ENCODE measurements at regions not wholly inside any gene's neighbourhood (a gene's known extent, or its start where the extent isn't known, plus 50 kb on each side); places are given as distances from the start of the nearest gene placed in this dataset.

DNA sequence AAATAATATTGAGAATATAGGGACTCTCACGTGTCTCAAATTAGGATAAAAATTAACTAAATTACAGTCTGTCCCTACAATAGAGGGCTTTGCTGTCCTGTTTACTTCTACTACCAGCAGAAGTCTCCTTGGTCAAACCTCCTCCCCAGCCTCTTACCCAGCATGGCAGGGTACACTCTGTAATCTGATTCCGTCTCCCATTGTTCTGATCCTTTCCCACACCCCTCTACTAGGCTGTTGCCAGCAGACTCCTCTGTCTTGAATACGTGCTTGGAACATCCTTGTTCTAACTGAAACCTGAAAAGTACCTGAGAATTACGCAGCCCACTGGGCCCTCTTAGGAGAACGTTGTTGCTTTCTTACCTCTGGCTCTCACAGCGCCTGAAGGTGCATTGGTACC lies 112.2 kb upstream of the PREP start:
- ChIA-PET CTCF (no interaction called here), POLR2A (no interaction called here)
- no peaks in the 10 kb centered on the region; a peak in 1 of 4 replicates for H3K4me1 ChIP-seq (ENCODE audit: control insufficient read depth in 1 of 2, insufficient read depth in 2 of 2, low read depth in 1 of 2, low read length in 1 of 2)
- no peaks in the 10 kb centered on the region for H3K9me2 ChIP-seq
- H3K27ac ChIP-seq (ENCODE audit: low read depth in 2 of 2, low read length in 1 of 2), result no peak overlapping the region
- H4K20me1 ChIP-seq (ENCODE audit: insufficient read depth), result no peaks in the 10 kb centered on the region
- H3K79me2 ChIP-seq (ENCODE audit: insufficient read depth), result no peaks in the 10 kb centered on the region
- H3K4me3 ChIP-seq (ENCODE audit: low read depth in 2 of 2, low read length in 1 of 2), result no peak overlapping the region
- H3F3A ChIP-seq (replicated peaks; ENCODE audit: insufficient read depth), result no peaks in the 10 kb centered on the region
- no peak overlapping the region for H2AFZ ChIP-seq (ENCODE audit: low read depth)
- no peak overlapping the region for H3K4me2 ChIP-seq
- no peak for TF ChIP-seq JUND (IDR thresholded peaks at IDR 0.05)
- TF ChIP-seq RAD21 (IDR thresholded peaks at IDR 0.05; ENCODE audit: low read length), result no peak
- TF ChIP-seq GABPA (IDR thresholded peaks at IDR 0.05; ENCODE audit: low read depth), result no peak
- TF ChIP-seq EZH2phosphoT487 (IDR thresholded peaks at IDR 0.05; ENCODE audit: borderline replicate concordance, low read depth), result no peak
- no peak for TF ChIP-seq RXRA (IDR thresholded peaks at IDR 0.05; ENCODE audit: borderline replicate concordance, low read depth)
- DNase-seq, result no peak
- WGBS (ENCODE audit: low lambda C conversion rate), result 52% methylated on average over 6 of the region's 6 CpGs
- no peaks in the 10 kb centered on the region for H3K27me3 ChIP-seq (ENCODE audit: insufficient read depth)
- H3K9ac ChIP-seq, result no peak overlapping the region
- H3K9me3 ChIP-seq, result no peaks in the 10 kb centered on the region
- no peaks in the 10 kb centered on the region for H3K36me3 ChIP-seq (replicated peaks in 1 of 2; ENCODE audit: control insufficient read depth in 1 of 2, insufficient read depth in 2 of 2, low read length in 1 of 2)

DNA sequence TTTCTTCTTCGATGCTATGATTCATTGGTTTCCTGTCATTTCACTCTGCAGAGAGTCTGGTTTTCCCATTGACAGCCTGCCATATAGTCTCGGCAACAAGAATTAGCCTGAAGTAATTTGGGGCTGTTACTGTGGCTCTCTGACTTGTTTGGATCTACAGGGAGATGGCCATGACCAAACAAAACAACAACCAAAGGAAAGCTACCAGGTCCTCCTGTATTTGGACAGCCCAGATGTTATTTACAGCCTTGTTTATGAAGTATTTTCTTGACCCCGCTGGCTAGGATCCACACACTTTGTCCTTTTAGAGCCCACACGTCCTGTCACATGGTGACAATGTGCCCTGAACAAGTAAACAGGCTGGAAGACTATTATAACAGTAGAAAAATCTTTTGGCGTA lies 111.4 kb upstream of the PREP start:
- TF ChIP-seq NRF1 (IDR thresholded peaks at IDR 0.05; ENCODE audit: low read depth, low read length) (no peak), SMC3 (IDR thresholded peaks at IDR 0.05; ENCODE audit: low read depth, low read length) (no peak)
- no peaks in the 10 kb centered on the region; a peak in 1 of 4 replicates for H3K4me1 ChIP-seq (ENCODE audit: control insufficient read depth in 1 of 2, insufficient read depth in 2 of 2, low read depth in 1 of 2, low read length in 1 of 2)
- no peak overlapping the region for H2AFZ ChIP-seq (ENCODE audit: low read depth)
- no peaks in the 10 kb centered on the region for H3K27me3 ChIP-seq (ENCODE audit: insufficient read depth)
- H3K4me3 ChIP-seq (ENCODE audit: low read depth in 2 of 2, low read length in 1 of 2), result no peak overlapping the region
- POLR2A ChIA-PET, result no interaction called here
- DNase-seq, result no peak
- CTCF ChIA-PET, result no interaction called here
- no peak overlapping the region for H3K27ac ChIP-seq (ENCODE audit: low read depth in 2 of 2, low read length in 1 of 2)
- H3K79me2 ChIP-seq (ENCODE audit: insufficient read depth), result no peaks in the 10 kb centered on the region
- no peaks in the 10 kb centered on the region for H3K9me3 ChIP-seq
- no peak overlapping the region for H3K4me2 ChIP-seq
- WGBS (ENCODE audit: low lambda C conversion rate), result 57% methylated on average over 5 of the region's 5 CpGs
- no peak overlapping the region for H3K9ac ChIP-seq
- no peaks in the 10 kb centered on the region for H3K36me3 ChIP-seq (replicated peaks in 1 of 2; ENCODE audit: control insufficient read depth in 1 of 2, insufficient read depth in 2 of 2, low read length in 1 of 2)
- no peaks in the 10 kb centered on the region for H3F3A ChIP-seq (replicated peaks; ENCODE audit: insufficient read depth)
- no peaks in the 10 kb centered on the region for H4K20me1 ChIP-seq (ENCODE audit: insufficient read depth)
- H3K9me2 ChIP-seq, result no peaks in the 10 kb centered on the region

DNA sequence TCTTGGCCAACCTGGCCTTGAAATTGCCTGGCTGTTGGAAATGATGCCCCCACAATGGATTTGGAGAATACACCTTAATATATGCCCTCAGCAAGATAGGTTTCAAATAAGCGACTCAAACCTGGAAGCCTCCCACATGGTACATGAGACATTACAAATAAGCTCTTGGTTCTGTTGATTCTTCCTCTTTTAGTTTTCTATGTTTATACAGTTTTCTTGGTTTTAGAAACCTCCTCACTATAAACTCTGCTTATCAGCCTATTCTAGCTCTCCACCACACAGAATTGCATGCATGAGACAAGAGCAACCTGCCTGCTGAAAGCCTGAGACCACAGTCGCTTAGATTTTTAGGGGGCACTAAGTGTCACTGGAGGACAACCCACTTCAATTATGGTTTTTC lies 108.8 kb upstream of the PREP start:
- POLR2A ChIA-PET, result no interaction called here
- 73% methylated on average over 2 of the region's 2 CpGs for WGBS (ENCODE audit: low lambda C conversion rate)

More for the DNA sequence above, 108.8 kb upstream of the PREP start:
- Histone ChIP-seq H3K4me2 (no peak overlapping the region), H2AFZ (ENCODE audit: low read depth) (no peak overlapping the region), H3K36me3 (replicated peaks in 1 of 2; ENCODE audit: control insufficient read depth in 1 of 2, insufficient read depth in 2 of 2, low read length in 1 of 2) (no peaks in the 10 kb centered on the region), H3K27me3 (ENCODE audit: insufficient read depth) (no peaks in the 10 kb centered on the region), H3K9ac (no peak overlapping the region), H3K4me3 (ENCODE audit: low read depth in 2 of 2, low read length in 1 of 2) (no peak overlapping the region), H3K9me3 (no peaks in the 10 kb centered on the region), H3F3A (replicated peaks; ENCODE audit: insufficient read depth) (no peaks in the 10 kb centered on the region), H3K4me1 (ENCODE audit: control insufficient read depth in 1 of 2, insufficient read depth in 2 of 2, low read depth in 1 of 2, low read length in 1 of 2) (no peaks in the 10 kb centered on the region; a peak in 1 of 4 replicates), H3K27ac (ENCODE audit: low read depth in 2 of 2, low read length in 1 of 2) (no peak overlapping the region), H4K20me1 (ENCODE audit: insufficient read depth) (no peaks in the 10 kb centered on the region), H3K79me2 (ENCODE audit: insufficient read depth) (no peaks in the 10 kb centered on the region), H3K9me2 (no peaks in the 10 kb centered on the region)
- no peak for DNase-seq
- CTCF ChIA-PET, result interaction anchor here (0.7 kb wide), 1 partner anchor 263 kb away, joined by 3 read pairs; no protein-coding TSS in a partner anchor
- TF ChIP-seq TEAD4 (IDR thresholded peaks at IDR 0.05; ENCODE audit: borderline replicate concordance, insufficient read depth), result no peak
- no peak for TF ChIP-seq EP300 (IDR thresholded peaks at IDR 0.05; ENCODE audit: borderline replicate concordance in 1 of 2, low read depth in 1 of 2, low read length in 1 of 2)
- TF ChIP-seq GABPA (IDR thresholded peaks at IDR 0.05; ENCODE audit: low read depth), result no peak
- no peak for TF ChIP-seq NFIC (IDR thresholded peaks at IDR 0.05; ENCODE audit: borderline replicate concordance)
- TF ChIP-seq RXRA (IDR thresholded peaks at IDR 0.05; ENCODE audit: borderline replicate concordance, low read depth), result no peak
- TF ChIP-seq NRF1 (IDR thresholded peaks at IDR 0.05; ENCODE audit: low read depth, low read length), result no peak
